B cell (primary cell): ENCODE measurements at regions not wholly inside any gene's neighbourhood (a gene's known extent, or its start where the extent isn't known, plus 50 kb on each side); places are given as distances from the start of the nearest gene placed in this dataset.

Experiments
- ATAC-seq: fragments of 200-7000 bp; cut with Tn5 transposase; one replicate; pipeline ENCODE4 v1.10.0; 2021; ENCODE audit warnings: low read depth, mild to moderate bottlenecking, moderate number of reproducible peaks, moderate library complexity
- CTCF ChIA-PET: fragments of 350-600 bp; sonication (Branson Sonifier 250); formaldehyde crosslinking; loops from one replicate; lab custom pipeline; 2021; ENCODE audit warnings: antibody characterized with exemption, inconsistent platforms; lab: Charles Lee
- POLR2A ChIA-PET: fragments of 350-600 bp; sonication (Branson Sonifier 250); formaldehyde crosslinking; loops from one replicate; lab custom pipeline; 2021; ENCODE audit warnings: antibody characterized with exemption; lab: Charles Lee
- DNase-seq: peaks from one replicate; pipeline ENCODE4 v3.0.0; 2013
- H2AFZ ChIP-seq: 2 replicates; pipeline ENCODE4 v1.6.1; 2012; ENCODE audit warnings: mild to moderate bottlenecking, low read depth, low read length; ENCODE audit not compliant: insufficient read depth, poor library complexity, severe bottlenecking
- H3K27ac ChIP-seq, 2 donors: 1 replicate in 1 of 2; 2 replicates in 1 of 2; pipeline ENCODE4 v1.5.1; 2012 to 2013; ENCODE audit warnings: low read length in 2 of 2, mild to moderate bottlenecking in 2 of 2, moderate library complexity in 1 of 2
- H3K27me3 ChIP-seq, 4 experiments: fragments of 200-600 bp in 1 of 4; sonication (generic) in 1 of 4; replicated peaks in 1 of 4; 1 replicate in 2 of 4; 2 replicates in 2 of 4; pipeline versions ENCODE4 v1.6.1 to v1.7.0; 2013 to 2016; ENCODE audit warnings: low read length in 3 of 4, mild to moderate bottlenecking in 2 of 4, mixed read lengths in 1 of 4, moderate library complexity in 1 of 4; ENCODE audit not compliant: insufficient read depth in 4 of 4, control insufficient read depth in 3 of 4; ENCODE audit errors: control extremely low read depth in 1 of 4
- H3K36me3 ChIP-seq, 2 experiments: replicated peaks in 1 of 2; 1 replicate in 1 of 2; 2 replicates in 1 of 2; pipeline versions ENCODE4 v1.6.1 to v1.7.1; 2013; ENCODE audit warnings: low read length in 1 of 2; ENCODE audit not compliant: insufficient read depth in 2 of 2, control insufficient read depth in 1 of 2; ENCODE audit errors: control extremely low read depth in 1 of 2, extremely low read depth in 1 of 2
- H3K4me1 ChIP-seq, 2 donors: fragments of 200-600 bp in 1 of 2; sonication (generic) in 1 of 2; 1 replicate in 1 of 2; 2 replicates in 1 of 2; pipeline versions ENCODE4 v1.5.1 to v1.6.1; 2013 to 2017; ENCODE audit warnings: low read length in 2 of 2; ENCODE audit not compliant: control insufficient read depth in 2 of 2, insufficient read depth in 2 of 2
- H3K4me2 ChIP-seq: replicated peaks from 2 replicates; pipeline ENCODE3; 2012; ENCODE audit warnings: mild to moderate bottlenecking, low read depth, low read length; ENCODE audit not compliant: poor library complexity, severe bottlenecking
- H3K4me3 ChIP-seq, 5 experiments: fragments of 200-600 bp in 1 of 5; sonication (generic) in 1 of 5; 1 replicate in 3 of 5; 2 replicates in 2 of 5; pipeline versions ENCODE4 v1.5.1 to v1.7.0; 2011 to 2016; ENCODE audit warnings: low read length in 4 of 5, mild to moderate bottlenecking in 4 of 5, low read depth in 2 of 5, control low read depth in 1 of 5, moderate library complexity in 1 of 5; ENCODE audit not compliant: insufficient read depth in 1 of 5; ENCODE audit errors: control extremely low read depth in 1 of 5, extremely low read depth in 1 of 5
- H3K79me2 ChIP-seq: fragments of 200-600 bp; sonication (generic); one replicate; pipeline ENCODE4 v1.6.0; 2016; ENCODE audit warnings: low read length; ENCODE audit not compliant: control insufficient read depth, insufficient read depth
- H3K9ac ChIP-seq: fragments of 200-600 bp; sonication (generic); 2 replicates; pipeline ENCODE4 v1.6.1; 2017; ENCODE audit warnings: mild to moderate bottlenecking, low read length, moderate library complexity
- H3K9me3 ChIP-seq, 3 donors: one replicate each; pipeline versions ENCODE4 v1.6.1 to v1.7.1; 2013; ENCODE audit warnings: low read length in 2 of 3; ENCODE audit not compliant: control insufficient read depth in 2 of 3, insufficient read depth in 1 of 3; ENCODE audit errors: control extremely low read depth in 1 of 3
- H4K20me1 ChIP-seq: 2 replicates; pipeline ENCODE4 v1.6.0; 2012; ENCODE audit warnings: mild to moderate bottlenecking, low read length; ENCODE audit not compliant: insufficient read depth, control insufficient read depth, poor library complexity, severe bottlenecking
- H3K27ac Mint-ChIP-seq: one replicate; pipeline ENCODE4 v1.8.0; 2021; ENCODE audit warnings: mixed read lengths
- H3K27me3 Mint-ChIP-seq: one replicate; pipeline ENCODE4 v1.8.0; 2021; ENCODE audit warnings: mixed read lengths
- H3K4me1 Mint-ChIP-seq: one replicate; pipeline ENCODE4 v1.8.0; 2021; ENCODE audit warnings: mixed read lengths
- H3K4me3 Mint-ChIP-seq: one replicate; pipeline ENCODE4 v1.8.0; 2021; ENCODE audit warnings: mixed read lengths
- H3K9me3 Mint-ChIP-seq: one replicate; pipeline ENCODE4 v1.8.0; 2022; ENCODE audit warnings: mixed read lengths; ENCODE audit not compliant: insufficient read depth
- EZH2 ChIP-seq: IDR thresholded peaks from 2 replicates; pipeline ENCODE4 v1.6.1; 2012; ENCODE audit warnings: borderline replicate concordance, low read depth, mild to moderate bottlenecking, moderate library complexity, low read length; ENCODE audit not compliant: insufficient read depth, poor library complexity, severe bottlenecking
- WGBS: methylation state at CpG from one replicate; pipeline ENCODE4 v1.1.5; 2013; ENCODE audit warnings: missing lambda C conversion rate; ENCODE audit not compliant: insufficient coverage; 5-methylcytosine and 5-hydroxymethylcytosine counted together
- intact Hi-C: fragments of 100-400 bp; cut with micrococcal nuclease; formaldehyde crosslinking; loops from one replicate; pipeline ENCODE4 v1.10.0; 2022
- TF ChIP-seq, protein P1 (sequence below): fragments of 200-600 bp; IDR thresholded peaks from one replicate; pipeline ENCODE4 v1.8.0; 2022; ENCODE audit warnings: antibody characterized with exemption, mild to moderate bottlenecking

GRCh38 chr12:46679754-46680153, 146.0 kb downstream of the SLC38A4 start:
- Histone ChIP-seq H3K79me2 (no peaks in the 10 kb centered on the region), H3K27ac (no peak overlapping the region), H3K4me1 (no peaks in the 10 kb centered on the region), H3K4me3 (no peak overlapping the region), H3K9ac (no peak overlapping the region), H3K4me2 (no peak overlapping the region), H2AFZ (no peak overlapping the region), H3K9me3 (peaks cover 0 to 10% (median 4%) of the 10 kb centered on the region in 3 donors), H4K20me1 (no peaks in the 10 kb centered on the region), H3K27me3 (no peaks in the 10 kb centered on the region), H3K36me3 (no peaks in the 10 kb centered on the region)
- DNase-seq (no peak), ATAC-seq (no peak)
- WGBS = no CpG with 5 or more reads among the region's 3 CpGs
- intact Hi-C loops = no loop called here
- ChIA-PET POLR2A (no interaction called here), CTCF (interaction anchor here (3.0 kb wide), 1 partner anchor 554 kb away, joined by 11 read pairs; no protein-coding TSS in a partner anchor)
- Mint-ChIP-seq H3K4me1 (no peaks in the 10 kb centered on the region), H3K4me3 (no peak overlapping the region), H3K9me3 (peaks cover 7% of the 10 kb centered on the region), H3K27me3 (peaks cover 3% of the 10 kb centered on the region), H3K27ac (no peak overlapping the region)
- TF ChIP-seq, protein P1, sequence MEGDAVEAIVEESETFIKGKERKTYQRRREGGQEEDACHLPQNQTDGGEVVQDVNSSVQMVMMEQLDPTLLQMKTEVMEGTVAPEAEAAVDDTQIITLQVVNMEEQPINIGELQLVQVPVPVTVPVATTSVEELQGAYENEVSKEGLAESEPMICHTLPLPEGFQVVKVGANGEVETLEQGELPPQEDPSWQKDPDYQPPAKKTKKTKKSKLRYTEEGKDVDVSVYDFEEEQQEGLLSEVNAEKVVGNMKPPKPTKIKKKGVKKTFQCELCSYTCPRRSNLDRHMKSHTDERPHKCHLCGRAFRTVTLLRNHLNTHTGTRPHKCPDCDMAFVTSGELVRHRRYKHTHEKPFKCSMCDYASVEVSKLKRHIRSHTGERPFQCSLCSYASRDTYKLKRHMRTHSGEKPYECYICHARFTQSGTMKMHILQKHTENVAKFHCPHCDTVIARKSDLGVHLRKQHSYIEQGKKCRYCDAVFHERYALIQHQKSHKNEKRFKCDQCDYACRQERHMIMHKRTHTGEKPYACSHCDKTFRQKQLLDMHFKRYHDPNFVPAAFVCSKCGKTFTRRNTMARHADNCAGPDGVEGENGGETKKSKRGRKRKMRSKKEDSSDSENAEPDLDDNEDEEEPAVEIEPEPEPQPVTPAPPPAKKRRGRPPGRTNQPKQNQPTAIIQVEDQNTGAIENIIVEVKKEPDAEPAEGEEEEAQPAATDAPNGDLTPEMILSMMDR = no peak
- TF ChIP-seq EZH2 = no peak

GRCh38 chr12:46678426-46678825, 147.4 kb downstream of the SLC38A4 start:
- Histone ChIP-seq H3K4me2 (no peak overlapping the region), H3K4me3 (no peak overlapping the region), H3K27me3 (no peaks in the 10 kb centered on the region), H3K36me3 (no peaks in the 10 kb centered on the region), H3K79me2 (no peaks in the 10 kb centered on the region), H3K27ac (no peak overlapping the region), H3K9ac (no peak overlapping the region), H3K4me1 (no peaks in the 10 kb centered on the region), H4K20me1 (no peaks in the 10 kb centered on the region), H3K9me3 (peaks cover 0 to 1% (median 0%) of the 10 kb centered on the region in 3 donors), H2AFZ (no peak overlapping the region)
- ATAC-seq (no peak), DNase-seq (no peak)
- Mint-ChIP-seq H3K9me3 (no peaks in the 10 kb centered on the region), H3K27me3 (peaks cover 3% of the 10 kb centered on the region), H3K4me1 (no peaks in the 10 kb centered on the region), H3K27ac (no peak overlapping the region), H3K4me3 (no peak overlapping the region)
- ChIA-PET POLR2A (no interaction called here), CTCF (interaction anchor here (1.7 to 3.0 kb wide), 2 partner anchors 335 to 553 kb away, joined by 4 to 11 read pairs; no protein-coding TSS in a partner anchor)
- WGBS = 100% methylated on average over 1 of the region's 3 CpGs
- intact Hi-C loops = no loop called here
- TF ChIP-seq, protein P1 = no peak
- TF ChIP-seq EZH2 = no peak
